Spleen (tissue), 7 donors: ENCODE measurements at regions not wholly inside any gene's neighbourhood (a gene's known extent, or its start where the extent isn't known, plus 50 kb on each side); places are given as distances from the start of the nearest gene placed in this dataset.

Experiments used
- POLR2A ChIP-seq, 3 donors: fragments of 450-650 bp; IDR thresholded peaks; one replicate each; pipeline ENCODE4 v1.5.1; 2017; ENCODE audit warnings: antibody characterized with exemption in 3 of 3, mild to moderate bottlenecking in 1 of 3
- POLR2AphosphoS5 ChIP-seq, 3 donors: sonication (generic); formaldehyde crosslinking; IDR thresholded peaks; one replicate each; pipeline ENCODE4 v1.5.1; 2017; ENCODE audit warnings: antibody characterized with exemption in 3 of 3
- TF ChIP-seq, protein P1 (sequence below), 11 experiments: fragments of 200-600 bp in 7 of 11; fragments of 450-650 bp in 4 of 11; sonication (generic) in 4 of 11; IDR thresholded peaks in 8 of 11; conservative IDR thresholded peaks in 3 of 11; 1 replicate in 7 of 11; 2 replicates in 4 of 11; pipeline versions ENCODE4 v1.4.0 to v1.8.0; 2016 to 2021; ENCODE audit warnings: antibody characterized with exemption in 11 of 11, inconsistent platforms in 4 of 11, mild to moderate bottlenecking in 1 of 11
- donor health status: DM: no; HTN: no; CAD: no; lungs with moderate emphysema.
- donor health status: DM: no; HTN: no; CAD: no.
- donor health status: DM: no; HTN: no; CAD: no.

DNA sequence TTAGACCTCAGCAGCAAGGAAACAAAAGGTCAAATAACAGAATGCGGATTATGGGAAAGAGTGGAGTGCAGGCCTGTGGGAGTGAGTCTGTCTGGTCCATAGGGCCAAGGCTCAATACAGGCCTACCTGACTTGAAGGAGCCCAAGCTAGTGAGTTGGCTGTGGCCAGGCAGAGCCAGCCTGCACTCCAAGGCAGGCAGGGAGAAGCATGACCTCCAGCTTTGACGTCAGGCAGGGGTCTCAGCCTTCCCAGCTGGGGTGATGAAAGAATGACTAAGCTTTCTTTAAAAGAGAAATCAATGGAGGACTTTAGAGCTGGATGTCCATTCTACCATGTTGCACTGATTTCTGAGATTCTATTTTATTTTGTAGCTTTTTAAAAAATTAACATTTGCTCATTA, 62.8 kb downstream of the RHOU start:
- TF ChIP-seq, protein P1, sequence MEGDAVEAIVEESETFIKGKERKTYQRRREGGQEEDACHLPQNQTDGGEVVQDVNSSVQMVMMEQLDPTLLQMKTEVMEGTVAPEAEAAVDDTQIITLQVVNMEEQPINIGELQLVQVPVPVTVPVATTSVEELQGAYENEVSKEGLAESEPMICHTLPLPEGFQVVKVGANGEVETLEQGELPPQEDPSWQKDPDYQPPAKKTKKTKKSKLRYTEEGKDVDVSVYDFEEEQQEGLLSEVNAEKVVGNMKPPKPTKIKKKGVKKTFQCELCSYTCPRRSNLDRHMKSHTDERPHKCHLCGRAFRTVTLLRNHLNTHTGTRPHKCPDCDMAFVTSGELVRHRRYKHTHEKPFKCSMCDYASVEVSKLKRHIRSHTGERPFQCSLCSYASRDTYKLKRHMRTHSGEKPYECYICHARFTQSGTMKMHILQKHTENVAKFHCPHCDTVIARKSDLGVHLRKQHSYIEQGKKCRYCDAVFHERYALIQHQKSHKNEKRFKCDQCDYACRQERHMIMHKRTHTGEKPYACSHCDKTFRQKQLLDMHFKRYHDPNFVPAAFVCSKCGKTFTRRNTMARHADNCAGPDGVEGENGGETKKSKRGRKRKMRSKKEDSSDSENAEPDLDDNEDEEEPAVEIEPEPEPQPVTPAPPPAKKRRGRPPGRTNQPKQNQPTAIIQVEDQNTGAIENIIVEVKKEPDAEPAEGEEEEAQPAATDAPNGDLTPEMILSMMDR (IDR thresholded peaks at IDR 0.05 in 8 of 11, conservative IDR thresholded peaks at IDR 0.05 in 3 of 11) = no peak
- TF ChIP-seq POLR2A (IDR thresholded peaks at IDR 0.05) (no peak), POLR2AphosphoS5 (IDR thresholded peaks at IDR 0.05) (no peak)
